Right lobe of liver (tissue), 6 donors: ENCODE measurements at regions not wholly inside any gene's neighbourhood (a gene's known extent, or its start where the extent isn't known, plus 50 kb on each side); places are given as distances from the start of the nearest gene placed in this dataset.

ENCODE experiments used
- ATAC-seq, 4 donors: fragments of 200-7000 bp; cut with Tn5 transposase; one replicate each; pipeline ENCODE4 v1.9.1; 2020; ENCODE audit warnings: mild to moderate bottlenecking in 4 of 4, moderate library complexity in 4 of 4
- DNase-seq, 3 donors: peaks; one replicate each; pipeline ENCODE4 v3.0.0-alpha.2; 2020
- H3K27ac ChIP-seq, 3 donors: fragments of 200-600 bp; one replicate each; pipeline ENCODE4 v1.8.0; 2022
- H3K27me3 ChIP-seq, 2 donors: fragments of 200-600 bp; one replicate each; pipeline ENCODE4 v1.8.0; 2022
- H3K36me3 ChIP-seq, 4 donors: fragments of 200-600 bp; sonication (generic) in 1 of 4; one replicate each; pipeline versions ENCODE4 v1.5.1 to v1.8.0; 2017 to 2022; ENCODE audit warnings: control low read depth in 1 of 4
- H3K4me1 ChIP-seq, 4 donors: fragments of 200-600 bp; sonication (generic) in 1 of 4; one replicate each; pipeline versions ENCODE4 v1.5.1 to v1.8.0; 2017 to 2022; ENCODE audit warnings: control low read depth in 1 of 4
- H3K4me3 ChIP-seq, 3 donors: fragments of 200-600 bp; one replicate each; pipeline ENCODE4 v1.8.0; 2022
- H3K9me3 ChIP-seq, 4 donors: fragments of 200-600 bp; sonication (generic) in 1 of 4; one replicate each; pipeline versions ENCODE4 v1.5.1 to v1.8.0; 2017 to 2022; ENCODE audit warnings: control low read depth in 1 of 4
- POLR2A ChIP-seq: fragments of 450-650 bp; IDR thresholded peaks from one replicate; pipeline ENCODE4 v1.6.1; 2017; ENCODE audit warnings: antibody characterized with exemption, mild to moderate bottlenecking
- WGBS: methylation state at CpG from one replicate; pipeline ENCODE4 v1.1.6; 2018; ENCODE audit warnings: low coverage, low lambda C conversion rate; ENCODE audit not compliant: insufficient coverage; ENCODE audit errors: missing lambda C conversion rate; 5-methylcytosine and 5-hydroxymethylcytosine counted together
- intact Hi-C, 2 donors: fragments of 100-400 bp; cut with DNase I; formaldehyde crosslinking; loops; one replicate each; pipeline versions ENCODE4 v1.11.2 to v1.14.1; 2022
- TF ChIP-seq, protein P1 (sequence below), 4 donors: fragments of 200-600 bp in 3 of 4; fragments of 450-650 bp in 1 of 4; IDR thresholded peaks; one replicate each; pipeline versions ENCODE4 v1.5.1 to v1.8.0; 2016 to 2022; ENCODE audit warnings: antibody characterized with exemption in 4 of 4, mild to moderate bottlenecking in 2 of 4
- donor health status: DM: no; HTN: yes; CAD: no.
- donor health status: DM: no; HTN: no; CAD: no.
- donor health status: DM: no; HTN: no; CAD: no.
- donor health status: DM: no; HTN: yes; CAD: no.
- donor health status: DM: no; HTN: yes; CAD: no.

GRCh38 chr1:90579212-90579802 lies 137.8 kb downstream of the BARHL2 start:
- Histone ChIP-seq H3K27me3 (no peaks in the 10 kb centered on the region), H3K27ac (no peak overlapping the region), H3K36me3 (no peaks in the 10 kb centered on the region), H3K4me3 (no peak overlapping the region), H3K9me3 (no peaks in the 10 kb centered on the region), H3K4me1 (no peaks in the 10 kb centered on the region)
- 35% methylated on average over 3 of the region's 3 CpGs for WGBS
- intact Hi-C loops, result loop anchor here in 1 of 2 donors (10.0 kb wide), 1 partner anchor 375 kb away; no protein-coding TSS in a partner anchor
- DNase-seq, result no peak
- TF ChIP-seq, protein P1, sequence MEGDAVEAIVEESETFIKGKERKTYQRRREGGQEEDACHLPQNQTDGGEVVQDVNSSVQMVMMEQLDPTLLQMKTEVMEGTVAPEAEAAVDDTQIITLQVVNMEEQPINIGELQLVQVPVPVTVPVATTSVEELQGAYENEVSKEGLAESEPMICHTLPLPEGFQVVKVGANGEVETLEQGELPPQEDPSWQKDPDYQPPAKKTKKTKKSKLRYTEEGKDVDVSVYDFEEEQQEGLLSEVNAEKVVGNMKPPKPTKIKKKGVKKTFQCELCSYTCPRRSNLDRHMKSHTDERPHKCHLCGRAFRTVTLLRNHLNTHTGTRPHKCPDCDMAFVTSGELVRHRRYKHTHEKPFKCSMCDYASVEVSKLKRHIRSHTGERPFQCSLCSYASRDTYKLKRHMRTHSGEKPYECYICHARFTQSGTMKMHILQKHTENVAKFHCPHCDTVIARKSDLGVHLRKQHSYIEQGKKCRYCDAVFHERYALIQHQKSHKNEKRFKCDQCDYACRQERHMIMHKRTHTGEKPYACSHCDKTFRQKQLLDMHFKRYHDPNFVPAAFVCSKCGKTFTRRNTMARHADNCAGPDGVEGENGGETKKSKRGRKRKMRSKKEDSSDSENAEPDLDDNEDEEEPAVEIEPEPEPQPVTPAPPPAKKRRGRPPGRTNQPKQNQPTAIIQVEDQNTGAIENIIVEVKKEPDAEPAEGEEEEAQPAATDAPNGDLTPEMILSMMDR (IDR thresholded peaks at IDR 0.05), result peak; percentile 56 to 79 (median 78)
- TF ChIP-seq POLR2A, result no peak
- peak; percentile 78 to 86 (median 80) for ATAC-seq

DNA sequence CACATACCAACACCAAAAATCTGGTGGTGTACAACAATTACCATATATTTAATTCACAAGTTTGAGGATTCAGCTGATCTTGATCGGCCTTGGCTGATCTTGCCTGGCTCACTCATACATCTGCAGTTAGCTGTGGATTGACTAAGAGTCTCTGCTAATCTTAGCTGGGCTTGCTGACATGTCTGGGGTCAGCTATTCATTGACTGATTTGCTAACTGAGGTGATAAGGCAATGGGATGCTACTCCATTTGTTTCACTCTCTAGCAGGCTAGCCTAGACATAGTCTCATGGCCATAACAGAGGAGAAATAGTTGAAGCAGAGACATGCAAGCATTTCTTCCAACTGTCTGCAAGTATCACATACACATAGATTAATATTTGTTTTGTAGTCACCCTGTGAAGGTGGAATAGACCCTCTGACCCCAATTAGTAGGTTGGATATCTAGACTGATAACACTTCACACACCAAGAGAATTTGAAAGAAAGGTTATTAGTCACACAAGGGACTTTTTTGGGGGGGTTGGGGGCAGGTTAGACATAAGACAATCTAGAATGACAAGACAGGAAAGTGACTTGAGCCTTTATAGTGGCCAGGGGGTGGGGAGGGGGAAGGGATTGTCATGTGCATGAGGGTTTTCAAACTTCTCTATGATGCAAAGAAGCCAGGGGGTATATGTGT lies 142.3 kb downstream of the BARHL2 start:
- Histone ChIP-seq H3K9me3 (no peaks in the 10 kb centered on the region), H3K27ac (no peak overlapping the region), H3K4me3 (no peak overlapping the region), H3K27me3 (no peaks in the 10 kb centered on the region), H3K36me3 (no peaks in the 10 kb centered on the region), H3K4me1 (no peaks in the 10 kb centered on the region)
- intact Hi-C loops, result loop anchor here in 1 of 2 donors (10.0 kb wide), 1 partner anchor 380 kb away; no protein-coding TSS in a partner anchor
- no peak for TF ChIP-seq POLR2A
- TF ChIP-seq, protein P1 (IDR thresholded peaks at IDR 0.05), result no peak
- ATAC-seq (no peak), DNase-seq (no peak)
- WGBS, result 50% methylated on average over 1 of the region's 1 CpG

- H3K4me1 ChIP-seq, result no peaks in the 10 kb centered on the region
- no peak for ATAC-seq
- no peak for TF ChIP-seq POLR2A
- TF ChIP-seq, protein P1 (IDR thresholded peaks at IDR 0.05), result no peak
Measured at GRCh38 chr1:90573736-90574135, 143.4 kb downstream of the BARHL2 start.

GRCh38 chr1:90572446-90572845 lies 144.7 kb downstream of the BARHL2 start:
- no peak for ATAC-seq
- intact Hi-C loops, result loop anchor here in 1 of 2 donors (10.0 kb wide), 1 partner anchor 382 kb away; no protein-coding TSS in a partner anchor
- no peak for DNase-seq
- TF ChIP-seq, protein P1 (IDR thresholded peaks at IDR 0.05), result no peak
- no peak for TF ChIP-seq POLR2A
- Histone ChIP-seq H3K9me3 (no peaks in the 10 kb centered on the region), H3K27ac (no peak overlapping the region), H3K4me1 (no peaks in the 10 kb centered on the region), H3K27me3 (no peaks in the 10 kb centered on the region), H3K4me3 (no peak overlapping the region), H3K36me3 (no peaks in the 10 kb centered on the region)
- 78% methylated on average over 3 of the region's 3 CpGs for WGBS

More at GRCh38 chr1:90573736-90574135, 143.4 kb downstream of the BARHL2 start:
- no peaks in the 10 kb centered on the region for H3K36me3 ChIP-seq
- H3K9me3 ChIP-seq, result no peaks in the 10 kb centered on the region
- 43% methylated on average over 3 of the region's 3 CpGs for WGBS
- H3K27ac ChIP-seq, result no peak overlapping the region
- no peak overlapping the region for H3K4me3 ChIP-seq
- intact Hi-C loops, result loop anchor here in 1 of 2 donors (10.0 kb wide), 1 partner anchor 381 kb away; no protein-coding TSS in a partner anchor
- no peaks in the 10 kb centered on the region for H3K27me3 ChIP-seq
- DNase-seq, result no peak
